OCI-LY3 (cell line): ENCODE measurements at regions not wholly inside any gene's neighbourhood (a gene's known extent, or its start where the extent isn't known, plus 50 kb on each side); places are given as distances from the start of the nearest gene placed in this dataset.

ENCODE experiments used
- H2AFZ ChIP-seq: fragments of 200-600, 300-600 bp; shearing (Covaris generic); 2 replicates; pipeline ENCODE4 v1.6.0; 2014; ENCODE audit warnings: antibody characterized with exemption, low read depth, low read length
- H3K27ac ChIP-seq: fragments of 200-600, 300-600 bp; sonication (generic); 2 replicates; pipeline ENCODE4 v1.5.1; 2014; ENCODE audit warnings: mild to moderate bottlenecking, low read length, moderate library complexity, mixed read lengths
- H3K27me3 ChIP-seq: fragments of 200-600, 300-600 bp; sonication (generic); 2 replicates; pipeline ENCODE4 v1.6.1; 2014; ENCODE audit warnings: low read depth, low read length, mixed read lengths
- H3K36me3 ChIP-seq: fragments of 200-600, 300-600 bp; sonication (generic); replicated peaks from 2 replicates; pipeline ENCODE3; 2014; ENCODE audit warnings: low read depth, low read length, mixed read lengths
- H3K4me1 ChIP-seq: fragments of 300-600, 200-600 bp; sonication (generic); 2 replicates; pipeline ENCODE4 v1.6.1; 2014; ENCODE audit warnings: low read length, mixed read lengths
- H3K4me2 ChIP-seq: fragments of 200-600, 300-600 bp; sonication (generic); 2 replicates; pipeline ENCODE4 v1.6.1; 2014; ENCODE audit warnings: low read length, mixed read lengths
- H3K4me3 ChIP-seq: fragments of 300-600, 200-600 bp; sonication (generic); 2 replicates; pipeline ENCODE4 v1.5.1; 2014; ENCODE audit warnings: antibody characterized with exemption, mild to moderate bottlenecking, low read length, moderate library complexity
- H3K79me2 ChIP-seq: fragments of 300-600, 200-600 bp; shearing (Covaris generic); 2 replicates; pipeline ENCODE4 v1.6.1; 2014; ENCODE audit warnings: mild to moderate bottlenecking, low read length, mixed read lengths
- H3K9ac ChIP-seq: fragments of 300-600, 200-600 bp; shearing (Covaris generic); 2 replicates; pipeline ENCODE4 v1.6.0; 2014; ENCODE audit warnings: mild to moderate bottlenecking, low read length, moderate library complexity
- H3K9me3 ChIP-seq: fragments of 200-600, 300-600 bp; shearing (Covaris generic); 2 replicates; pipeline ENCODE4 v1.6.1; 2014; ENCODE audit warnings: low read length, mixed read lengths; ENCODE audit not compliant: insufficient read depth
- H4K20me1 ChIP-seq: fragments of 200-600, 300-600 bp; sonication (generic); 2 replicates; pipeline ENCODE4 v1.6.1; 2016; ENCODE audit warnings: low read length, mixed read lengths; ENCODE audit not compliant: insufficient read depth
- EZH2phosphoT487 ChIP-seq: fragments of 200-600 bp; shearing (Covaris generic); IDR thresholded peaks from 2 replicates; pipeline ENCODE4 v1.6.1; 2018; ENCODE audit warnings: antibody characterized with exemption, mixed run types, low read depth
- TF ChIP-seq, protein P1 (sequence below): fragments of 200-600, 300-600 bp; sonication (generic); IDR thresholded peaks from 2 replicates; pipeline ENCODE4 v1.5.1; 2014; ENCODE audit warnings: antibody characterized with exemption, low read length, low read depth

DNA sequence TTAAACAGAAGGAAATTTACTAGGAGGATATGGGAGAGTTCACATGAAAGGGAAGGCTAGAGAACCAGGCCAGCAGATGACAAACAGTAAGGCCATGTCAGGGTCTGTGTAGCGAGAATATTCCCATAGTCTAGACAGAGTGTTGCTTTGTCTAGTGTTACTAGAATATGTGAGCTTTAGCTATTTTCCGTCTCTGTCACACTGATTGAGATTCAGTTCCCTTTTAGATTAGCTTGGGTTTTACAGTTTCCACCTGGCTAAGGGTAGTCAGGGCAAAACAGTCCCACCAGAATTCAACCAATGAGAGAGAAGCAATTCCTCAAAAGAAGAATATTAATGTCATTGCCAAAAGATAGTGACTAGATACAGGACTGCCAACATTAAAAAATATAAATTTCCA, 82.8 kb upstream of the MDM1 start:
- no peak overlapping the region for H3K27ac ChIP-seq
- no peaks in the 10 kb centered on the region for H3K9me3 ChIP-seq
- no peaks in the 10 kb centered on the region for H3K27me3 ChIP-seq
- no peak overlapping the region for H3K4me2 ChIP-seq
- no peak overlapping the region for H3K9ac ChIP-seq
- H4K20me1 ChIP-seq = no peaks in the 10 kb centered on the region
- H3K4me3 ChIP-seq = no peak overlapping the region
- no peaks in the 10 kb centered on the region for H3K36me3 ChIP-seq
- H3K4me1 ChIP-seq = no peaks in the 10 kb centered on the region
- no peak overlapping the region for H2AFZ ChIP-seq
- TF ChIP-seq, protein P1, sequence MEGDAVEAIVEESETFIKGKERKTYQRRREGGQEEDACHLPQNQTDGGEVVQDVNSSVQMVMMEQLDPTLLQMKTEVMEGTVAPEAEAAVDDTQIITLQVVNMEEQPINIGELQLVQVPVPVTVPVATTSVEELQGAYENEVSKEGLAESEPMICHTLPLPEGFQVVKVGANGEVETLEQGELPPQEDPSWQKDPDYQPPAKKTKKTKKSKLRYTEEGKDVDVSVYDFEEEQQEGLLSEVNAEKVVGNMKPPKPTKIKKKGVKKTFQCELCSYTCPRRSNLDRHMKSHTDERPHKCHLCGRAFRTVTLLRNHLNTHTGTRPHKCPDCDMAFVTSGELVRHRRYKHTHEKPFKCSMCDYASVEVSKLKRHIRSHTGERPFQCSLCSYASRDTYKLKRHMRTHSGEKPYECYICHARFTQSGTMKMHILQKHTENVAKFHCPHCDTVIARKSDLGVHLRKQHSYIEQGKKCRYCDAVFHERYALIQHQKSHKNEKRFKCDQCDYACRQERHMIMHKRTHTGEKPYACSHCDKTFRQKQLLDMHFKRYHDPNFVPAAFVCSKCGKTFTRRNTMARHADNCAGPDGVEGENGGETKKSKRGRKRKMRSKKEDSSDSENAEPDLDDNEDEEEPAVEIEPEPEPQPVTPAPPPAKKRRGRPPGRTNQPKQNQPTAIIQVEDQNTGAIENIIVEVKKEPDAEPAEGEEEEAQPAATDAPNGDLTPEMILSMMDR = no peak
- no peak for TF ChIP-seq EZH2phosphoT487
- H3K79me2 ChIP-seq = no peaks in the 10 kb centered on the region

DNA sequence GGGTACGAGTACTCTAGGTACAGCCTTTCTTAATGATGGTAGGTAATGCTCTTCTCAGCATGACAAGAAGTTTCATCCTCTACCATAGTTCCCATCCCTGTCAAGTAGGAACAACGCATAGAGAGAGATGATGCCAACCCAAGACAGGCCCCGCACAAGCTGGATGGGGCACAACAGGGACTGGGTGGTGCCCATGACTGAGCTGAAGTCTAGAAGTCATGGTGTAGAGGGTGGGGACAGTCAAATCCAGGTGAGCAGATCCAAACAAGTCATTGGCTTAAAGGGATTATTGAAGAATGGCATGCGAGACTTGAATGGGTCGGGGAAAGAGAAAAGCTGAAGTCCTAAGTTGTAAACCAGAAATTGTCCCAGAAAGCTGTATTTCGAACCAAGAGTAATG, 84.2 kb upstream of the MDM1 start:
- no peaks in the 10 kb centered on the region for H3K9me3 ChIP-seq
- no peak overlapping the region for H2AFZ ChIP-seq
- H3K27ac ChIP-seq = no peak overlapping the region
- no peak overlapping the region for H3K9ac ChIP-seq
- H3K4me1 ChIP-seq = no peaks in the 10 kb centered on the region
- H3K4me2 ChIP-seq = no peak overlapping the region
- no peaks in the 10 kb centered on the region for H3K36me3 ChIP-seq
- no peaks in the 10 kb centered on the region for H4K20me1 ChIP-seq
- TF ChIP-seq, protein P1 = no peak
- TF ChIP-seq EZH2phosphoT487 = no peak
- no peaks in the 10 kb centered on the region for H3K27me3 ChIP-seq
- H3K79me2 ChIP-seq = no peaks in the 10 kb centered on the region
- H3K4me3 ChIP-seq = no peak overlapping the region

DNA sequence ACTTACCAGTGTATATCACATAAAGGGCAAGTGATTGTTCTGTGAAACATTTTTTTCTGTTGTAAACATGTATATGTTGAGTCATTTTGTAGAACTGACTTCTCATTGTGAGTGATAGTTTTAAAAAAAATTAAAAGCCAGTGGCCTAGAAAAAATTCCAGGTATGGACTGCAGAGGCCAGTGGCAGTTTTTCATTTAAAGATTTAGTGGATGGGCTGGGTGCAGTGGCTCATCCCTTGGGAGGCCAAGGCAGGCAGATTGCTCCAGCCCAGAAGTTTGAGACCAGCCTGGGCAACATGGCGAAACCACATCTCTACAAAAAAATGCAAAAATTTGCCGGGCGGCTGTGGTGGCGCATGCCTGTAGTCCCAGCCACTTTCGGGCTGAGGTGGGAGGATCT, 84.7 kb upstream of the MDM1 start:
- H3K9me3 ChIP-seq = no peaks in the 10 kb centered on the region
- H3K36me3 ChIP-seq = no peaks in the 10 kb centered on the region
- TF ChIP-seq EZH2phosphoT487 = no peak
- TF ChIP-seq, protein P1 = no peak
- no peak overlapping the region for H3K4me2 ChIP-seq
- H3K4me3 ChIP-seq = no peak overlapping the region
- H3K4me1 ChIP-seq = no peaks in the 10 kb centered on the region
- no peaks in the 10 kb centered on the region for H4K20me1 ChIP-seq
- no peak overlapping the region for H3K27ac ChIP-seq
- H2AFZ ChIP-seq = no peak overlapping the region
- no peaks in the 10 kb centered on the region for H3K27me3 ChIP-seq
- H3K79me2 ChIP-seq = no peaks in the 10 kb centered on the region
- H3K9ac ChIP-seq = no peak overlapping the region

DNA sequence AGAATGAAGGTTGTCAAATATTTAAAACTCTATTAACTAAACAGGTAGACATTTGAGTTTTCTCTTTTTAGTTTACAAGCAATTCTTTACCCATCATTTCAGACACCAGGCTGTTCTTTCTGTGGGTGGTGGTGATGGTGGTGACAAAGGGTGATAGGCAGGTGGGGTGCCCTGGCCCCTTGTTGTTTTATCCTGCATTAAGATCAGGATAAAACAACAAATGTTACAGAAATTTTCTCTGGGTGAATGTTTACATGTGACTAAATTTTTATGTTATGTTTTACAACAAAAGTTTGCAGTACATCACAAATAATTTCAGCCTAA, 85.9 kb upstream of the MDM1 start:
- Histone ChIP-seq H2AFZ (no peak overlapping the region), H3K4me3 (no peak overlapping the region), H3K27ac (no peak overlapping the region), H3K4me1 (no peaks in the 10 kb centered on the region), H3K9me3 (no peaks in the 10 kb centered on the region), H3K27me3 (no peaks in the 10 kb centered on the region), H4K20me1 (no peaks in the 10 kb centered on the region), H3K4me2 (no peak overlapping the region), H3K9ac (no peak overlapping the region), H3K79me2 (no peaks in the 10 kb centered on the region), H3K36me3 (no peaks in the 10 kb centered on the region)
- no peak for TF ChIP-seq EZH2phosphoT487
- TF ChIP-seq, protein P1 = no peak
